AG08396 (cell line): ENCODE measurements at regions not wholly inside any gene's neighbourhood (a gene's known extent, or its start where the extent isn't known, plus 50 kb on each side); places are given as distances from the start of the nearest gene placed in this dataset.

ENCODE experiments used
- DNase-seq: peaks from one replicate; pipeline ENCODE4 v3.0.0; 2012; ENCODE audit warnings: low spot score, mixed read lengths

DNA sequence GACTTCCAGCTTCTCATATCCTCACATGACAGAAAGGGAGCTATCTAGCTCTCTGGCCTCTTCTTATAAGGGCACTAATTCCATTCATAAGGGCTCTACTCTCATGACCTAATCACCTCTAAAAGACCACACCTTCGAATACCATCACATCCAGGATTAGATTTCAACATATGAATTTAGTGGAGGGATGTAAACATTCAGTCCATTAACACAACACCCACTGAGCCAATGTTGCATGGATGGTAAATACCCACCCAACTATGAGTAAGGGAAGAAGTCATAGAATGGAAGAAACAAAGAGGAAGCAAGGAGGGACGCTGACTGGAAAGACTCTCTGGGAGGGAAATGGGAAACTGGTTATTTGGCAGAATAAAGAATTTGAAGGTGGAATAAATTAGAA, 112.6 kb upstream of the CCDC112 start:
- DNase-seq: no peak

DNA sequence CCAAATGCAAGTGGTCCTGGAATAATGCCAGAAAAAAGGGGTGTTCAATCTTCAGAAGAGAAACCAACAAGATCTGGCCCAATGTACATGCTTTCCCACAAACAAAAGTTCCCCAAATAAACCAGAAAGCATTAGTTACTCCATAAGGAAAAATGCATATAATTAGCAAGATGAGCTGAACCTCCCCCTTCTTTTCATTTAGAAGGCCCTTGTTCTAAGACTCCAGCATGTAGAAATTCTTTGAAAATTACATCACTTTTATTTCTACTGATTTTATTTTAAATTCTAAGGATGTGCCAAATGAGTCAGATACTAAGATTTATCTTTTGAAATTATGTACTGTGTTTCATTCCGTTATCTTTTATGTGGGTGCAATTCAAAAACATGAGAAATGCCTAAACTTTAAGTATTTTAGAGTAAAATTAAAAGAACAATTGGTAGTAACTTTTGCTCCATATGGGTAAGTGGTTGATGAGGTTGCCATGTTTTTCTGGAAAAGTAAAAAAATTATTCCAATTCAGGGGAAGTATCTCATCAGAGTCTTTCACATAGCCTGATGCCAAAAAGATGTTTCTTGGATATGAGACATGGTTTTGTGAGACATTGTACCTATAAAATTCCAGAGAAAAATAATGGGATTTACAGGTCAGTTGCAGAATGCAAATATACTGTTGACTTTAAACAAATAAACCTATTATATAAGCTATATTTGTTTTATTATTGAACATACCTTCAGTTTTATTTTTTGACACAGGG, 106.5 kb upstream of the CCDC112 start:
- no peak for DNase-seq

DNA sequence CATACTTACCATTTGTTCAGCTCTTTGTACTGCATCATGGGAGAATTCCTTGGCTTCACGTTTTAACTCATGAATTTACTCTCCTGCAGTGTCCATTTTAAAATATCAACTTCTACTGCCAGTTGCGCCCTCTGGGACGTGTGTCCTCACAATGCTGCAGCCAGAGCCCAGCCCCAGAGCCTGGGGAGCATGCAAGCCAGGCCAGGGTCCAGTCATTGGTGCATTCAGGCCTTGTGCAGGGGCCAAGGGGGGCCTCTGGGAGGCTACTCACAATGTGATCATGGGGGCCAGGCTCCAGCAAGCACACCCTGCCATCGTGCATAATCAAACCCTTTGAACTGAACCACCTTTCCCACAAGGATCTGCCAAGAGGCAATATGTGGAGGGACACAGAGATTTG, 105.6 kb upstream of the CCDC112 start:
- DNase-seq: no peak

DNA sequence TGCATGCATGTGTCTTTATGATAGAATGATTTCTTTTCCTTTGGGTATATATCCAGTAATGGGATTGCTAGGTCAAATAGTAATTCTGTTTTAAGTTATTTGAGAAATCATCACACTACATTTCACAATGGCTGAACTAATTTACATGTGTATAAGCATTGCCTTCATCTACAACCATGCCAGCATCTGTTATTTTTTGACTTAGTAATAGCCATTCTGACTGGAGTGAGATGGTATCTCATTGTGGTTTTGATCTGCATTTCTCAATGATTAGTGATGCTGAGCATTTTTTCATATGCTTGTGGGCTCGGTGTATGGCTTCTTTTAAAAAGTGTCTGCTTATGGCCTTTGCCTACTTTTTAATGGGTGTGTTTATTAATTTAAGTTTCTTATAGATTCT, 102.3 kb upstream of the CCDC112 start:
- DNase-seq: no peak

DNA sequence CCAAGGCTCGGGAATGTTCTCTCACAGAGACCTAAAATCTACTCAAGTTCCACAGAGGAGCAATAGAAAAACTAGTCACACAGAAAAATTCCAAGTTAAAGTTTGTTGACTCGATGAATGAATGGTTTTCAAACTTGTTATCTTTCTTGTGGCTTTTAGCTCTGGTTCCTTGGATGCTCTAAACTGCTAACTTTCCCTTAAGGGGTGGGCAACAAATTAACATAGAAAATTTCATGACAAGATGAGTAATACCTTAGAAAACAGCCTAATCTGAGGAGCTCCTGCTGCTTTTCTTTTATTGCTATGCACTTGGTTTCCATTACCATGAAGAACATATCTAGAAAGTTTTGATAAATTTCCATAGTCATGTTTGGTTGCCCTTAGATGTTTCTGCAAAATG, 100.2 kb upstream of the CCDC112 start:
- no peak for DNase-seq

DNA sequence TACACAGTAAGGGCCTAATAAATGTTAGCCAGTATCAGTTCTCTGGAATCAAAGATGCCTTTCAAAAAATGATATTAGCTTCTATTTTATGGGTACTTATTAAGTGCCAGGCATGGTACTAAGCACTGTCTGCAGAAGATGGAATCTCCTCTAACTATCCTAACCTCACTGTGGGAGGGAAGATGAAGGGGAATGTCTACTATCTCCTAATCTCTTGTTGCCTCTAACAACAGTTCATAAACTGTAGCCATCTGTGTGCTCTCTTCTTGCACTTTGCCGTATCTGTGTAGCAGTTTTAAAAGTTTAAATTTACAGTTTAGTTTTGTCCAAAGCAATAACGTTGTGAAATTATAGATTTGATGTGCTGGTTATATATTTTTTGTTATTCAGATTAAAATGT, 99.6 kb upstream of the CCDC112 start:
- DNase-seq: no peak

DNA sequence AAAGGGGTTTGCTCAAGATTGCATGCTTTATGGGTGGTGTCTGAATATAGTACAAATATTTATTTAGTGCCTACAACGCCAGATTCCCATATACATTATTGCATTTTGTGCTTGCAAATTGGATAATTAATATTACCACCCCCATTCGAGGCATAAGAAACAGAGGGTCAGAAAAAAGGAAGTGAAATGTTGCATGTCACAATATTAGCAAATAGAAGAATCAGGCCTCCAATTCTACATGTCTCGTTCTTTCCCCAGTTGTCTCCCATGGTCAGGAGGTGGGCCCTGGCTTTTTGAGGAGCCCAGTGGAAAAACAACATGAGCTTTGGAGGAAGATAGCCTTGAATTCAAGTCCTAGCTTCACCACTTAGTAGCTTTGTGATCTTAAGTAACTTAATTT, 98.1 kb upstream of the CCDC112 start:
- no peak for DNase-seq

DNA sequence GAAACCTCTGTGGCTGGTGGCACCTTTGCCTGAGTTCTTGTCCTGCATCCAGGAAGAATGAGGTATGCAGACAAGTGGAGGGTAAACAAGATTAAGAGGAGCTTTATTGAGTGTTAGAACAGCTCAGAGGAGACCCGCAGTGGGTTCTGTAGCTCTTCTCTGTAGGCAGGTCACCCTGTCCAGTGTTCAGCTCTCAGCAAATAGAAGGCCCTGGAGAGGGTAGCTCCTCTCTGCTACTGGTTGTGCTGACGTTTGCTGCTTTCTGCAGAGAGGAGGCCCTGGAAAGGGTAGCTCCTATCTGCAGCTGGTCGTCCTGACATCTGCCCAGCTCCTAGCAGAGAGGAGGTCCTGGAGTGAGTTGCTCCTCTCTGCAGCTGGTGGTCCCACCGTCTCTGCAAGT, 96.8 kb upstream of the CCDC112 start:
- no peak for DNase-seq

DNA sequence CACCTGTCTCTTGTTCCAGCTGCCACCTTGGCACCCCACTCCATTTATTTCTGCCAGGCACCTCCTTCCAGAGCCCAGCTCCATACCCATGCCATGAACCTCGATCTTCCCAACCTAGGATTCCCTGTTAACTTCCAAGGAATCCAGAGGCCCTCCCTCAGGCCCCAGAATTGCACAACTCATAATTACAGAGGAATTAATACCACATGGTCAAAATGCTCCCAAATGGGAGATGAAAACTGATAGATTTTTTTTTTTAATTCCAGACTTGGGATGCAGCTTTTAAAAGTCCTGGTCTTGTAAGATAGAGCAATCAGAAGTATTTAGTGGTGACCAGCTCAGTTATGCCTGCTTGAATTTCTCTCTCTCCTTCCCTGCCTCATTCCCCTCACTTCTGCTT, 96.2 kb upstream of the CCDC112 start:
- DNase-seq: no peak

DNA sequence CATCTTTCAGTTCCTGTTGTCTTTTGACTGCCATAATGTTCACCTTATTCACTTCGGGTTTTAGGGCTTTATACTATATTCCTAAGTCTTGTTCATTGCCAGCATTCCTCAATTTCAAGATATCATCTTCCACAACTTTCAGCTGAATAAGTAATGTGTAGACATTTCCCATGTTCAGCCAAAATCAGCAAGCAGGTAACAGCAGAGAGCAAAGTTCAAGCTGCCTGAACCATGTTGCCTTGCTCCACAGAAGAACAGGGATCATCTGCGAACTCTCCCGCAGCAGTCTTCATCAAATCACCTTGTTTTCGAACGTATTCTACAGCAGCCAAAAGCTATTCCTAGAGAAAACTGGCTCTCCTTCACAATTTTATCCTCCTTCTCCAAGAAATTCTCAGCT, 95.3 kb upstream of the CCDC112 start:
- no peak for DNase-seq

DNA sequence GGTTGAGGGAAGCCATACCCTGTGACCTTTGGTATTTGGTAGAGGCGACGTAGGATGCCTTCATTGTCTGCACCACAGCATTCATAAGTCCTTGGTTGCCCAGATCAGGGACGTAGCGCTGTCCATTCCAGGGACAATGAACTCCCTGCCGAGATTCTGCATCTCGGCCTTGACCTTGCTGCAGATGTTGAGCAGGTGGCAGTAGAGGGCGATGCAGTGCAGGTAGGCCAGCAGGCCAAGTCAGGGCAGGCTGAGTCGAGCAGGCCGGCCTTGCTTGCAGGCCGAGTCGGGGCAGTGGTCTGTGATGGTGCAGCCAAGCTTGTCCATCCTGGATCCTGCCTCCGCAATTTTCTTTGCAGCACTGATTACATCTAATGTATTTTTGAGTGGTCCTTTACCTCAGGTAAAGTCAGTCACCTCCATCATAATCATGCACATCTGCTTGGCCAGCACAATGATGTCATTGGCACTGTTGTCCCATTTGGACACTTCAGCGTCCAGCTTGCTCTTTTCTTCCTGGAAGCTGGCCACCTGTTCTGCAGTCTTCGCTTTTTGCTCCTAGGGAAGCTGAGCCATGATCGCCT, 93.4 kb upstream of the CCDC112 start:
- no peak for DNase-seq

DNA sequence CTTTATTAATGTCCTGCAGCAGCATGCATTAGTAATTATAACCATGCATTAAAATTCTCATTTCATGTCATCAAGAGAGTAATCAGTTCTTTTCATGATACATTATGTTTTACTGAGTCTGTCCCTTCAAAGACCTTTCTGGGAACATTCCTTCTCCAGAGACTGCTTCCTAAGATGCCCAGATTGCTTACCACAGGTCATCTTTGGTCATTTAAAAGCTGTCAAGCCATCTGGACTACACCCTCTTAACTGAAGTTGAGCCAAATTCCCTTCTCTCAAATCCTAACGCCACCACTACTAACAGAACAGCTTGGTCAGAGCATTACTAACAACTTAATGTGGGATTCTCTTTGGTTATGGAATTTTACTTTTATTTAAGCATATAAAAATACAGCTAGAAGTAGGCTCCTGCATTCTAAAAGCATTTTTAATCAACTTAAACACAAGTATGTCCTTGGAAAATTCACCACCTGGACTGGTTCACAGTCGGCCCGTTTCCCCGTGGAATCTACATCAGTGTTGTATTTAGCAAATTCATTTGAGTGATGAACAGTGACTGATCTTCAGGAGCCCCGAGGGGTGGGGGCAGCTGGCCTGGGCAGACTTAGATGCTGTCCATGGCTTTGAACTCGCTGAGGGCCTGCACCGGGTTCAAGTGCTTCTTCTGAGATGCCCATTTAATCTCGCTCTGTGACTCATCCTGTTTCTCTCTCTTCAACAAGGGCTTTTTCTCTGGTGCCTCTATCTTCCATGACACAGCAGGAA, 92.8 kb upstream of the CCDC112 start:
- DNase-seq: no peak

DNA sequence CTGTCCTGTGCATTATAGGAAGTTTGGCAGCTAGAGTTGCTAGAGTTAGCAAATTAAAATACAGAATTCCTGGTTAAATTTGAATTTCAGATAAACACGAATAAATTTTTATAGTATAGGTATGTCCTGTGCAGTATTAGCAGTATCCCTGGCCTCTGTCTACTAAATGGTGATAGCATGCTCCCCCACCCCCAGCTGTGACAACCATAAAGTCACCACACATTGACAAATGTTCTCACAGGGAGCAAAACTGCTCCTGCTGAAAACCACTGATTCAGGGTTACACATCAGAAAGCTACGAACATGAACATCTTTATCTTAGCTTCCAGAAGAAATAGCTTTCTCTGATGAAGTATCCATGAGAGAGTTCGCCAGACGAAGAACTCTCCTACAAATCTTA, 91.8 kb upstream of the CCDC112 start:
- DNase-seq: no peak

DNA sequence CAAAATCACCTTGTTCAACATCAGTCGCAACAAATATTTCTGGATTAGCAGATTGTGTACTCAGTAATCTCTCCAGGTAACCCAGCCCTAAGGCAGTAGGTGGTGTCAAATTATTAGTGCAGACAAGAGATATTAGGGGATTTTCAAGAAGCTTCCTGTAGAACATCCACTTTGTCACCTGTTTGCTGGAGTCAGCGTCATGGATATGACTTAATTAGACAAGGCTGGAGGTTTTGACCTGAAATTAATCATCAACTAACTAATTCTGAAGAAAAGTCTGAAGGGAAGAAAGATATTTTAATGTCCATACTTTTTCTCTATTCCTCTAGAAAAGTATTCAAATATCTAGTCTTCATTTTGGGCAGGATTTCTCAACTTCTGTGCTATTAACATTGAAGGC, 91.4 kb upstream of the CCDC112 start:
- DNase-seq: no peak

DNA sequence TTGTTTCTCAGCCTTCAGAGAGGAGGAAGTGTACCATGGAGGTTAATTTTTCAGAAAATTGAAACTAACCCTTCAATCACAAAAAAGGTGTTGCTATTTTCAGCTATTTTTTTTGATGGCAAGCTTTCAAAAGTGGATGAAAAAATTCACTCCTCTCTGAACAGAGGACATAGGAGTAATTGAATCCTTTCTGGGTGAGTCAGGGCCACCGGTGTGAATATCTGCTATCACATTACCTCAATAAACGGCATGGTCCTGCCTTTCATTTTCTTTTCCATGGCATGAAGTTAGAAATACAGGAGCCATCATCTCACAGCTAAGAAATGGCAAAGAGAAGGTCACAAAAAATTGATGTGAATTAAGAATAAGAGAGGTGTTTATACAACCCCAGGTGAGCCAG, 90.2 kb upstream of the CCDC112 start:
- no peak for DNase-seq

DNA sequence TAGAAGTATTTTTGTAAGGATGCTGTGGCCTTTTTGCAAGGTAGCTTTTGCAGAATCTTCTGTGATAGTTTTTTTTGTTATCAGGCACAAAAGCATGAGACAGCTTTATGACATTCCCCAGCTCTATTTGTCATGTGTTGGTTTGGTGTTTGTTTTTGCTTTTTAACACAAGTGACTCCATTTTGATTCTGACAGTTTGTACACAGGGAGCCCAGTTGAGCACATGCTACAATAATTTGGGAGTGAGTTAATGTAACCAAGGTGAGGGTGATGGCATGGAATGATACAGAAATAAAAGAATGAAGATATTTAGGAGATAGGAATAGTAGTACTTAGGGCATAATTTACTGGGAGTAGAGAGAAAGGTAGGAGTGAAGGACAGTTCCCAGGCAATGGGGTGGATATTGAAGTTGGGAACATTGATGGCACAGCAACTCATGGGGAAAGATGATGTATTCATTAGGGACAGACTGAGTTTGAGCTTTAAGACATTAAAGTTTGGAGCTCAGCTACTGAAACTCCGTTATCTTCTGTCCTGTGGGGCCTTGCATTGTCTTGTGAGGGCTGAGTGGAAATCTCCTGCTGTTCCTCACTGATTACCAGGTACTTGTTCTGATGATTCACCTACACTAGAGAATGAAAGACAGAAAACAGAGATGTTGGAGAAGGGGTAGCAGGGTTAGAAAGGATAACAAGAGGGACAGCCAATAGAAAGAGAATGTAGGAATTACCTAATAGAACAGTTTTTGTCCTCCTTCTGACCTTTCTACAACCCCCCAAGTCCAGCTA, 88.3 kb upstream of the CCDC112 start:
- no peak for DNase-seq

DNA sequence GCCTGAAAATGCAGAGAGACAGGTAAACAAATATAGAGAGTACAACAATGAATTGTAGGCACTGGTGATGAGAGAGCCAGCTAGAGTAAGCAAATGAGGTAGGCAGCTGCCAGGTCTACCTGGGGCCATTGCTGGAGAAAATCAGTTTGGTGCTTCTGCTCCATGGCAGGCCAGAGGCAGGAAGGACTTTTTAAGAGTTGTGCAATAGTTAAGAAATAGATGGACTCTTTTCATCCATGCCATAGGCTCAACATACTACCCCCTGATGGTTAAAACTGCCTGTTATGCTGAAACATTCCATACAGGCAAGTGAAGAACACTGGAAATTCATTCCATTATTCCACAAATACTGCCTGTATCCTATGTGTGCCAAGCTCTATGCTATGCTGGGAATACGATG, 86.5 kb upstream of the CCDC112 start:
- DNase-seq: no peak

DNA sequence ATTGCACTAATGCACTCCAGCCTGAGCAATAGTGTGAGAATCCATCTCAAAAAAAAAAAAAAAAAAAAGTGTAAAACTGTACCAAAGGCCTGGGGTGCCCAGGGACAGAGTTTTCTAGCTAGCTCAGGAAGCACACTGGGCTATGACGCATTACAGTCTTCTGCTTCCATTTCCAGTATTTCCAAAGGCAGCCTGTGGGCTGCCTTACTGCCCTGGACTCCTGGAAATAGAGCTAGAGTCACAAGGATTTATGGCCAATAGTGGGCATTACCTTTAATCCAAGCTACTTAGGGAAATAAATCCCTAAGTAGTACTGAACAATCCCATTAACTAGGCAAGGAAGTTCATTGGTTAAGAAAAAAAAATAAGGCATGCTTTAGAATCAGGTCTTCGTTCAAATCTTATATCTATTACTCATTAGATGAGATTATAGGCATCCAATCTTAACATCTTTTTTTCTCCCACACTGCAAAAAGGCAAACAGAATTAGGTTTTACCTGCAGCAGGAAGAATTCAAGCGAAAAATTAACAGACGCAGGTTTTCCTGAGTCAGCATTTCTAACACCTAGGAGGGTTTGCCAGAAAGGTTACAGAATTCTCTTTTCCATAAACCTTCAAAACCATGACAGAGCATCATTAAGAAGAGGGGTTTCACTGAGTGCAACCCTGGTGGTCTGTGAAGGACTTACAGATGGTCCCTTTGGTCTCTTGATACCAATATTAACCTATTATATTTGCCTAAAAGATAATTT, 85.6 kb upstream of the CCDC112 start:
- DNase-seq: no peak

DNA sequence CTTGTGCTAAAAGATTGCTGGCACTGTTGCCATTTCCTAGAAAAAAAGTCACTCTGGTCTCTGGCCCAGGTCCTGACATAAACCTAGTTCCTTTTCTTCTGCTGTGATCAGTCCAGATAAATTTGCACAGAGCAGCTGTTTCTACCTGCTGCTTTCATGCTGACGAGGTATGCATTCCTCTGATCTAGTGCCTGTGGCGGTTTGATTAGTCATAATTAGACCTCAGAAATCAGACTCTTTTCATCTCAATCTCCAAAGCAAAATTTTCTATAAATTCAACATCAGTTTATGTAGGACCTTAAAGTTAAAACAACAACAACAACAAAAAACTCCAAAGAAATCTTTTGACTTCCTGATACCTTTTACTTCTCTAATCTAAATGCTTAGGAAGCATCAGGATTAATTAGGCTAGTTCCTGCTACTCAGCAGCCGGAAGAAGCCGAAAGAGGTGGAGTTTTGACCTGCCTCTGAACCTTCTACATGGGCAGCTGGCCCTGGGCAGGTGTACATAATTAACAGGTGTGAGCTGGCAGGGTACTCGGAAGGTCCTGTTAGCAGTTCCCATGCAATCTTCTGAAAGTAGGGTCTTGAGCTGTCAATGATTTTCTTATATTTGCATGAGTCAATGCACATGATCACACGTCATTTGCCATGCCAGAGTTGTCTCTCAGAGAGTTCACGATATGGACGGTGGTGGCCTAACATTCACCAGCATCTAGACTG, 83.3 kb upstream of the CCDC112 start:
- DNase-seq: no peak

DNA sequence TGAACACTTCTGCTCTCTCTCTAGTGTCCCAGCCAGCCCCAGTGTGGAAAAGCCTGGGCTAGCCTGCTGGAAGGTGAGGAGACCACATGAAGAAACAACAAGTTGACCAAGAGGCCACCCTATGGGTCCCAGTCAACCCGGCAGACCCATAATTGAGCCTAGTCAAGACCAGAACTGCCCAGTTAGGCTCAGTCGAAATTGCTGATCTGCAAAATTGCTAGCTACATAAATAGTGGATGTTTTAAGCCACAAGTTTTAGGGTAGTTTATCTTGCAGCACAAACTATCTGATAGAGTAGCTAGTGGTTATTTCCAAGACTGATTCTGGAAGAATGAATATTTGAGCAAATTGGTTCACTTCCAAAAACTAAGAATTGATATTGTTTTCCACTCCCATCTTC, 82.3 kb upstream of the CCDC112 start:
- no peak for DNase-seq
